GM12801 (cell line): ENCODE measurements at regions not wholly inside any gene's neighbourhood (a gene's known extent, or its start where the extent isn't known, plus 50 kb on each side); places are given as distances from the start of the nearest gene placed in this dataset.

Source experiments
- CTCF ChIP-seq: IDR thresholded peaks from one replicate; pipeline ENCODE4 v1.5.1; 2011; ENCODE audit warnings: control low read depth; ENCODE audit not compliant: insufficient read length; ENCODE audit errors: extremely low read depth

DNA sequence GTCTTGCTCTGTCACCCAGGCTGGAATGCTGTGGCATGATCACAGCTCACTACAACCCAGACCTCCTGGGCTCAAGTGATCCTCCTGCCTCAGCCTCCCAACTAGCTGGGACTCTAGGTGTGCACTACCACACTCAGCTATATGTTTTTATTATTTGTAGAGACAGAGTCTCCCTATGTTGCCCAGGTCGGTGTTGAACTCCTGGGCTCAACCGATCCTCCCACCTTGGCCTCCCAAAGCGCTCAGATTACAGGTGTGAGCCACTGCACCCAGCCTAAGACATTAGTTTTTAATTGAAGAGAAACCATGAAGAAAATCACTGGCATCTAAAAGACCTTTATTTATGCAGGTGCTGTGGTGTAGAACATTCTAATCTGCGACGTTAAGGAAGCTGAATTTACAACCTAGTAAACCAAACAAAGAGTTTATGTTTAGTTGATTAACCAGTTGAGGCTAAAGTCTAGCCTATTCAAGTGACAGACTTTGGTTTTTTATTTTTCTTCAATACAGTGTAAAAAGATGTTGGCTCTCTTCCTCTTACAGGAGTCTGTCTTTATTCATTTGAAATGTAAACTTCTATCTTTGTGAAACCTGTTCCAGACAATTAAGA is 52.5 kb upstream of the NBL1 start:
- no peak for TF ChIP-seq CTCF

- TF ChIP-seq CTCF = no peak
These were observed 58.6 kb upstream of the NBL1 start for GRCh38 chr1:19585507-19585906.

DNA sequence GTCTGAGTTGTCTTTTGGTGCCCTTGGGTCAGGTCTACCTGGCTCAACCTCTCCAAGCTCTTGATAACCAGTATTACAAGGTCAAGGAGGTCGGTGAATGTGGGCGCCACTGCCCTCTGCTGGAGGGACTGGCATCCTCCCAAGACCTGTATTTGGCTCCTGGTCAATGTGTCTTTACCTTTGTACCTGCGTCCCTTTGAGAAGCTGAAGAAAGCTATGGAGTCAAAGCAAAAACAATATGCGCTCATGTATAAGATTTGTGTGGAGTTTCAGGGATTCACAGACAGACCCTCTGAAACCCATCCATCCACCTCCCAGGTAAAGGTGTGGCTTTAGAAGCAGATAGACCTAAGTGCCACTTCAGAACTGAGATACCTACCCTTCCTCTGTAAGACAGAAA is 61.8 kb upstream of the NBL1 start:
- peak; percentile 33 for TF ChIP-seq CTCF

GRCh38 chr1:19581381-19581780 is 62.7 kb upstream of the NBL1 start:
- no peak for TF ChIP-seq CTCF

DNA sequence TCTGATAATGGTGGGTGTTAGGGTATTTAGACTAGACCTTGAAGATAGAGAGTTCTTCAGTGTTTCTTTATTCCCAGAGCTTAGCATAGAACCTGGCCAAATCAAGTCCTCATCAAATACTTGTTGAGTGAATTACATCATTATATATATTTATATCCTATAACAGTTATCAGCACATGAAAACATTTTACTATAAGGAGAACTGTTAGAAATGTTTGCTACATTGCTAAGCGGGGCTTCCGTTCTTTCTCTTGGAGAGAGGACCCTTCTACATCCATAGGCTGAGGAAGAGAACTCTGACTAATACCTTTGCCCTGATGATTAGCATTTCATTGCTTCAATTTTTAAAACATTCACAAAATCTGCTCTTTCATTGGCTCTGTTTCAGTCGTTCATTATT is 66.5 kb upstream of the NBL1 start:
- TF ChIP-seq CTCF = no peak

GRCh38 chr1:19577036-19577435 is 67.1 kb upstream of the NBL1 start:
- no peak for TF ChIP-seq CTCF

DNA sequence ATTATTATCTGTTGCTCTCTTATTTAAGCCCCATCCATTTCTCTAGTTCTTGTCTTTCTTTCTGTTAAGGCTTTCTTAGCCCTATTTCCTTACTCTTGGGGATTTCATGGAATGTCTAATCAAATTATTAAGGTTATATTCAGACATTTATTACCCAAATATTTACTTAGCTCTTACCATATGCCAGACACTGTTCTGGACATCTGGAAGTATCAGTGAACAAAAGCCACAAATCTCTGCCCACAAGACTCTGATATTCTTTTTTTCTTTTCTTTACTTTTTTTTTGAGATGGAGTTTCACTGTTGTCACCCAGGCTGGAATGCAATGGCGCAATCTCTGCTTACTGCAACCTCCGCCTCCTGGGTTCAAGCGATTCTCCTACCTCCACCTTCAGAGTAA is 74.3 kb upstream of the NBL1 start:
- no peak for TF ChIP-seq CTCF
